ENCODE measurements at regions not wholly inside any gene's neighbourhood (a gene's known extent, or its start where the extent isn't known, plus 50 kb on each side); places are given as distances from the start of the nearest gene placed in this dataset.

- no peak for DNase-seq (ENCODE audit: low spot score)
Measured at GRCh38 chr13:39159846-39160370, 121.7 kb downstream of the NHLRC3 start.

GRCh38 chr13:39167018-39167417, 128.8 kb downstream of the NHLRC3 start:
- DNase-seq (ENCODE audit: low spot score), result no peak

- peak; percentile 45 for DNase-seq (ENCODE audit: low spot score)
Measured at GRCh38 chr13:39170711-39171110, 132.5 kb downstream of the NHLRC3 start.

GRCh38 chr13:39185326-39185725, 147.1 kb downstream of the NHLRC3 start:
- no peak for DNase-seq (ENCODE audit: low spot score)

GRCh38 chr13:39186205-39186875, 148.1 kb downstream of the NHLRC3 start:
- DNase-seq (ENCODE audit: low spot score), result peak; percentile 11

GRCh38 chr13:39189778-39190177, 151.5 kb downstream of the NHLRC3 start:
- no peak for DNase-seq (ENCODE audit: low spot score)

GRCh38 chr13:39196965-39197646, 158.8 kb downstream of the NHLRC3 start:
- DNase-seq (ENCODE audit: low spot score), result no peak

- peak; percentile 61 for DNase-seq (ENCODE audit: low spot score)
Measured at GRCh38 chr13:39197647-39198007, 159.4 kb downstream of the NHLRC3 start.

GRCh38 chr13:39200249-39200910, 162.1 kb downstream of the NHLRC3 start:
- peak; percentile 17 for DNase-seq (ENCODE audit: low spot score)

- DNase-seq (ENCODE audit: low spot score), result peak; percentile 31
Measured at GRCh38 chr13:39201180-39201579, 162.9 kb downstream of the NHLRC3 start.

GRCh38 chr13:39202746-39203145, 164.5 kb downstream of the NHLRC3 start:
- DNase-seq (ENCODE audit: low spot score), result no peak

GRCh38 chr13:39208636-39209035, 170.4 kb downstream of the NHLRC3 start:
- peak; percentile 29 for DNase-seq (ENCODE audit: low spot score)

- peak; percentile 92 for DNase-seq (ENCODE audit: low spot score)
Measured at GRCh38 chr13:39209731-39210531, 171.7 kb downstream of the NHLRC3 start.

- no peak for DNase-seq (ENCODE audit: low spot score)
Measured at GRCh38 chr13:39210961-39211534, 172.8 kb downstream of the NHLRC3 start.

- DNase-seq (ENCODE audit: low spot score), result no peak
Measured at GRCh38 chr13:39215971-39216370, 177.7 kb downstream of the NHLRC3 start.

- no peak for DNase-seq (ENCODE audit: low spot score)
Measured at GRCh38 chr13:39217471-39217870, 179.2 kb downstream of the NHLRC3 start.

GRCh38 chr13:39224671-39225240, 186.5 kb downstream of the NHLRC3 start:
- no peak for DNase-seq (ENCODE audit: low spot score)

GRCh38 chr13:39225860-39226259, 187.6 kb downstream of the NHLRC3 start:
- no peak for DNase-seq (ENCODE audit: low spot score)

- DNase-seq (ENCODE audit: low spot score), result no peak
Measured at GRCh38 chr13:39226359-39226758, 188.1 kb downstream of the NHLRC3 start.

GRCh38 chr13:39232401-39232980, 194.2 kb downstream of the NHLRC3 start:
- DNase-seq (ENCODE audit: low spot score), result peak; percentile 18

GRCh38 chr13:39232999-39233398, 194.7 kb downstream of the NHLRC3 start:
- DNase-seq (ENCODE audit: low spot score), result no peak

All from umbilical cord (tissue), 1 donor.